ENCODE measurements at regions not wholly inside any gene's neighbourhood (a gene's known extent, or its start where the extent isn't known, plus 50 kb on each side); places are given as distances from the start of the nearest gene placed in this dataset.

GRCh38 chr4:34419871-34420270 lies 1824.4 kb downstream of the ARAP2 start:
- TF ChIP-seq GATA2 (IDR thresholded peaks at IDR 0.05; ENCODE audit: low read depth, low read length) (no peak), GATA3 (IDR thresholded peaks at IDR 0.05; ENCODE audit: low read depth, low read length) (no peak)

DNA sequence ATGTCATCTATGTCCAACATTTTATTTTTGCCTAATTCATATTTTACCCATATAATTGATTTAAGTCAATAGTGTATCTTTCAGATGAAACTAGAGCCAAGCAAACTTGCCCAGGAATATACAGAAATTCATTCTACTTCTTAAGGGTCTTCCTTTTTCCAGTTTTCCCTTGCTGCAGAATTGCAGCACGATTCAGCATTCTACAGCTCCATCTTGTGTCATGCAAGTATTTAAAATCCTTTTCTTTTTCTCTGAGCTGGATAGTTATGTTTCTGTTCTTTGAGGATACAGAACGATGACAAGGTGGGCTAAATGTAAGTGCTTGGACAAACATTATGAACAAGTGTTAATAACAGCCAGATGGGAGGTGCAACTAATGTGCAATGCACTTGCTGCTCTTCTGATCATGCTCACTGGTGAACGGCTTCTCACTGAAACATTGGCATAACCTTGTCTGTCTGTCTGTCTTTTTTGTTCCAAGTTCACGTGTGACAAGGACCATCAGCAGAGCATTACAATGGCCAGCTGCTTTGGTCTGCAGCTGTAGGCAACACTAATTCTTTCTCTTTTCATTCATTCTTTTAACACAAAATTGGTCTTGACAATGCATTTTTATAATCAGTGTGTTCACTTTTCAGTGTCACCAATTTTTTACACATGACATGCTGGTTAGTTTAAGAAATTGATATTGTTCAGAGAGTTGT lies 1821.7 kb downstream of the ARAP2 start:
- no peak for TF ChIP-seq GATA3 (IDR thresholded peaks at IDR 0.05; ENCODE audit: low read depth, low read length)

DNA sequence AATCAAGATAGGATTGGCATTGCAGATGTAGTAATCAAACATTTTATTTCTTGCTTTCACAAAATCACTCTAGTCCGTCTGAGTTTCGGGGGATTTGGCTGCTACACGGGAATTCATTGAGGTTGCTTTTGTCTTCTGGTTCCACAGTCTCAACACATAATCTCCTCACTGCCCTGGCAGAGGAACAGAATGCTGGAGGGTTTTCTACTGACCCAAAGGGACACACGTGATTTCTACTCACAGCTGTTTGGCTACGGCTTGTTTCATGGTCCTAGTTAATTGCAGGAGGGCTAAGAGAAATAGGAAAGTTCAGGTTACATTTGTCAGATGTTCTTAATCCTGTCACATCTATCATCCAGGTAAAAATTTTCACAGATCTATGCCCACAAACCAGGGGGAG lies 1811.6 kb downstream of the ARAP2 start:
- no peak for TF ChIP-seq GATA2 (IDR thresholded peaks at IDR 0.05; ENCODE audit: low read depth, low read length)

GRCh38 chr4:34464196-34464595 lies 1780.1 kb downstream of the ARAP2 start:
- TF ChIP-seq GATA3 (IDR thresholded peaks at IDR 0.05; ENCODE audit: low read depth, low read length), result no peak
- TF ChIP-seq GATA2 (IDR thresholded peaks at IDR 0.05; ENCODE audit: low read depth, low read length), result no peak

- TF ChIP-seq GATA2 (IDR thresholded peaks at IDR 0.05; ENCODE audit: low read depth, low read length) (no peak), GATA3 (IDR thresholded peaks at IDR 0.05; ENCODE audit: low read depth, low read length) (no peak)
Observed at GRCh38 chr4:34466411-34466810, 1777.9 kb downstream of the ARAP2 start.

DNA sequence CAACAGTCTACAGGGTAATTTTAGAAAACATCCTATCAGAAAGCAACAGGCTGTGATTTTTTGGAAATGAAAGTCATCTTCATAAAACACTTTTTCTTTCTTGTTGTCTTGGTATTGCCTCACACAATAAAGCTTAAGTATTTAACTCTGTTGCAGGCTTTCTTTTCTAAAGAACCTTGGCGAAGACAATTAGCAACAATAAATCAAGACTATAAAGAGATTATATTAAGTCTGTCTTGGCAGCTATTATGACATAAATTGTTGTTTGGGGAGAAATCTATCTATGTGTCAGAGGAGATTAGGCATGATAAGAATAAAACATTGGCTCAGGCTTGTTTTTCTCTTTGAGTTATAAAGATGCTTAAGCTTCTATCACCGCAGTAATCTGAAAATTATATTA lies 1774.8 kb downstream of the ARAP2 start:
- TF ChIP-seq GATA3 (IDR thresholded peaks at IDR 0.05; ENCODE audit: low read depth, low read length) (no peak), GATA2 (IDR thresholded peaks at IDR 0.05; ENCODE audit: low read depth, low read length) (no peak)

GRCh38 chr4:34485252-34485651 lies 1759.1 kb downstream of the ARAP2 start:
- TF ChIP-seq GATA2 (IDR thresholded peaks at IDR 0.05; ENCODE audit: low read depth, low read length) (no peak), GATA3 (IDR thresholded peaks at IDR 0.05; ENCODE audit: low read depth, low read length) (no peak)

DNA sequence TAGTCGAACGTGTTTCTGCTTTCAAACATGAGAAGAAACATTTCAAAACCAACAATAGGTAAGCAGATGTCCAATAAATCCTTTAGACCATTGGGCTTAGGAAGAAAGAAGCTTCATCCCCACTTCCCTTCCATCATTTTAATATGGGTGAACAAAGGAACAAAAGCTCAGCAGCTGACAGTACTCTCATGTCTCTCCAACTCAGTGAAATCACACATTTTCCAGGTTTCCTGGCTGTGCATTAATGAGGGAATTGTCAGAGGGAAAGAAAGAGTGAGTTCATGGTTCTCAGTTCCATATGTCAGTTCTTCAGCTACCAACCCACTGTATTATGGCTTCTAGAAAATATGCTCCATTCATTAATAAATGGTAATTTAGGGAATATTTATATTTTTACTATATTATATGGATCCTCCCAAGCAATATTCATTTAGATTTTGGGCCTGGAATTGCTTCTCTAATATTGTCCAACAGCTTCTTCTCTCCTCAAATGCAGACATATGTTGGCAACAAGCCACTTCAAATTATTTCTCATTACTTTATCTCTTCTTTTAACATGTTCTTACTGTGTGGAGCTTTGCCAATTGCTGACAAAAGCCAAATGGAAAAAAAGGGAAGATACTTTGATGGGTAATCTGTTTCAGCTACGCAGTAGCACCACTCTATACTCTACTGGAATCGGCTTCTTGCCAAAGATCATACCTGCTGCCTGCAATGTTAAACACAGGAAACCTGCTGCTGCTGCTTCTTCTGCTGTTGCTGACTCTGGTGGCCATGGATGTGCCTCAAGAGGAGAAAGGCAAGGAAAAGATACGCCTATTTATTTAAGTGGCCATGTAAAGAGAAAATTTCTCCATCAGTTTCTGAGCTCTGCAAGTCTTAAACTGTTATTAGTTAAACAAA lies 1757.6 kb downstream of the ARAP2 start:
- TF ChIP-seq GATA2 (IDR thresholded peaks at IDR 0.05; ENCODE audit: low read depth, low read length) (peak; percentile 51), GATA3 (IDR thresholded peaks at IDR 0.05; ENCODE audit: low read depth, low read length) (no peak)

DNA sequence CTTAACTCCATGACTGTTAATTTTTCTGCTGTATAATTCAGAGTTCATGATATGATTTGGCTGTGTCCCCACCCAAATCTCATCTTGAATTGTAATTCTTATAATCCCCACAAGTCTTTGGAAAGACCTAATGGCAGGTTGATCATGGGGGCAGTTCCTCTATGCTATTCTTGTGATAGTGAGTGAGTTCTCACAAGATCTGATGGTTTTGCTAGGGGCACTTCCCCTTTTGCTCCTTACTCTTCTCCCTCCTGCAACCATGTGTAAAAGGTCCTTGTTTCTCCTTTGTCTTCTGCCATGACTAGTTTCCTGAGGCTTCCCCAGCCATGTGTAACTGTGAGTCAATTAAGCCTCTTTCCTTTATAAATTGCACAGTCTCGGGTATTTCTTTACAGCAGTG lies 1751.9 kb downstream of the ARAP2 start:
- TF ChIP-seq GATA3 (IDR thresholded peaks at IDR 0.05; ENCODE audit: low read depth, low read length) (no peak), GATA2 (IDR thresholded peaks at IDR 0.05; ENCODE audit: low read depth, low read length) (no peak)

DNA sequence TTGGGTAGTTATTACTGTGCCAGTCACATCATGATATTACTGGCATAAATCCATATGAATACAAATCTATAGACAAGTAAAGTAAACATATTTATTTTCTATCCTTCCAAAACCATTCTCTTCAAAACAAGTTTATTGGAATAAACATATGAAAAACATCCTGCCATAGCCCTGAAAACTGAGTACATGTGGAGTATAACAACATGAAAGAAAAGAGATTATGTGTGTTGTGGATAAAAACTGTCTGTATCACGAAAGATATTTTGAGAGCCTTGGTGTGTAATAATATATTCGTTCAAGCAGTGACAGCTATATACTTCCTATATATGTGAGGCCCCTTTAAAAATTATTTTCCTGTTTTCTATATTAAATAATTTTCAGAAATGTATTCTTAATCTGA lies 1742.2 kb downstream of the ARAP2 start:
- TF ChIP-seq GATA2 (IDR thresholded peaks at IDR 0.05; ENCODE audit: low read depth, low read length), result no peak
- no peak for TF ChIP-seq GATA3 (IDR thresholded peaks at IDR 0.05; ENCODE audit: low read depth, low read length)

GRCh38 chr4:34512616-34513015 lies 1731.7 kb downstream of the ARAP2 start:
- TF ChIP-seq GATA2 (IDR thresholded peaks at IDR 0.05; ENCODE audit: low read depth, low read length) (no peak), GATA3 (IDR thresholded peaks at IDR 0.05; ENCODE audit: low read depth, low read length) (no peak)

- no peak for TF ChIP-seq GATA3 (IDR thresholded peaks at IDR 0.05; ENCODE audit: low read depth, low read length)
Observed at GRCh38 chr4:34516524-34516923, 1727.8 kb downstream of the ARAP2 start.

DNA sequence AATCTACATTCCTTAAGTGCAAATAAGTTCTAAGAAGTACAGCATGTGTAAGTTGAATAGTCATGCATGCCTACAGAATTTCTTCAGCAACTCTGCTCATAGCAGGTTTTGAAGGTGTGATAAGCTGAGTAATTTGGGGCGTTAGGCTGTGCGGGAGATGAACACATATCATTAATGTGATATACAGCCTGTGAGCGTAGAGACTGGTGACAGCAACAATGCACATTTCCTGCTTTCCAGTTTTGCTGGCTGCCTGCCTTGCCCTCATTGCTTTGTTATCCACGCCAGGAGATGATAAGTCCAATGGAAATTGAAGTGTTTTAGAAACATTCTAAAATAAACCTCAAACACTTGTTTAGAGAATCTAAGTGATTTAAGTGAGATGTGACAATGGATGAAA lies 1709.4 kb downstream of the ARAP2 start:
- TF ChIP-seq GATA2 (IDR thresholded peaks at IDR 0.05; ENCODE audit: low read depth, low read length), result no peak
- TF ChIP-seq GATA3 (IDR thresholded peaks at IDR 0.05; ENCODE audit: low read depth, low read length), result no peak

DNA sequence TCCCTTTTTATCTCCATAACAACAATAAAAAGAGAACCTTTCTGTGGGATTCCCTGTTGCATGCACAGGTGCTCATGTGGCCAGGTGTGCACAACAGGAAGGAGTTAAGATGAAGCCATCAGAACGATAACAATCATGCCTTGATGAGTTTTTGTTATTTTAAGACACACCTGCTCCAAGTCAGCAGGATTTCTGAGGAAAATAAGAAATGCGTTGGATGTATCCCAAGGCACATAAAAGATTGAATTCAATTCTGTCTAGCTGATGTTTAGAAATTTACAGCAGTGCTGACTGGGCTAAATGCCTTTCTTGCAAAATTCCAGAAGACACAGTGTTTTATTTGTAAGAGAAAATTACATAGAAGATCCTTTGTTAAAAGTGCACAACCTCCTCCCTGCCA lies 1678.2 kb downstream of the ARAP2 start:
- TF ChIP-seq GATA3 (IDR thresholded peaks at IDR 0.05; ENCODE audit: low read depth, low read length), result no peak
- no peak for TF ChIP-seq GATA2 (IDR thresholded peaks at IDR 0.05; ENCODE audit: low read depth, low read length)

DNA sequence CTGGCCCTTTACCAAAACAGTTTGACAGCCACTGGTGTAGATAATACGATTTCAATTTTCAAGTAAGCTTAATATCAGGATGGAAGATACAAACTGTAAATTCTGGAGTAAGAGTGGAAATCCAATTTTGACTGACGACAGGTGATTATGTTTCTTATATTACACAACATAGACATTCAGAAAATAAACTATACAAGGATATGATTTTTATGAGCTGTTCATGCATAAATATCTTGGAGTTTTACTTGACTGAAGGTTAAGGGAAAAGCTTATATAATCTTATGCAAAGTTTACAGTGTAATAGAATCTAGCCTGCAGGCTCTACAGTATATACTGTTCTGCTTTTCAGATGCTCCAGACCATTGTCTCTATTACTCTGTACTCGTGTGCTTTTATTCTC lies 1672.3 kb downstream of the ARAP2 start:
- no peak for TF ChIP-seq GATA3 (IDR thresholded peaks at IDR 0.05; ENCODE audit: low read depth, low read length)
- TF ChIP-seq GATA2 (IDR thresholded peaks at IDR 0.05; ENCODE audit: low read depth, low read length), result no peak

Data from SH-SY5Y (cell line).